Fibroblast of skin of scalp (primary cell): ENCODE measurements at regions not wholly inside any gene's neighbourhood (a gene's known extent, or its start where the extent isn't known, plus 50 kb on each side); places are given as distances from the start of the nearest gene placed in this dataset.
"Not testable (repeated sequence)": the region's sequence is repeated elsewhere in the genome, so short reads cannot be mapped to it uniquely, and the experiment has no call there.

Source experiments
- DNase-seq: peaks from one replicate; pipeline ENCODE4 v3.0.0-alpha.2; 2013

- peak; percentile 11 for DNase-seq
These were observed 344.3 kb upstream of the KCNH7 start for GRCh38 chr2:163182764-163183354.

GRCh38 chr2:163177592-163177991 is 339.0 kb upstream of the KCNH7 start:
- no peak for DNase-seq

- DNase-seq = no peak
These were observed 336.7 kb upstream of the KCNH7 start for GRCh38 chr2:163175294-163175693.

GRCh38 chr2:163173591-163173990 is 335.0 kb upstream of the KCNH7 start:
- DNase-seq = no peak

GRCh38 chr2:163171786-163172530 is 333.4 kb upstream of the KCNH7 start:
- DNase-seq = no peak

- peak; percentile 76 for DNase-seq
These were observed 319.4 kb upstream of the KCNH7 start for GRCh38 chr2:163157891-163158496.

- peak; percentile 27 for DNase-seq
These were observed 318.8 kb upstream of the KCNH7 start for GRCh38 chr2:163157411-163157810.

GRCh38 chr2:163155925-163156324 is 317.4 kb upstream of the KCNH7 start:
- DNase-seq = no peak

- DNase-seq = peak; percentile 29
These were observed 316.8 kb upstream of the KCNH7 start for GRCh38 chr2:163155279-163155883.

GRCh38 chr2:163142618-163143017 is 304.1 kb upstream of the KCNH7 start:
- no peak for DNase-seq

- no peak for DNase-seq
These were observed 300.4 kb upstream of the KCNH7 start for GRCh38 chr2:163138947-163139346.

- DNase-seq = no peak
These were observed 296.7 kb upstream of the KCNH7 start for GRCh38 chr2:163135256-163135655.

- no peak for DNase-seq
These were observed 295.0 kb upstream of the KCNH7 start for GRCh38 chr2:163133602-163134001.

GRCh38 chr2:163132850-163133249 is 294.3 kb upstream of the KCNH7 start:
- DNase-seq = peak; percentile 13

GRCh38 chr2:163132207-163132606 is 293.6 kb upstream of the KCNH7 start:
- DNase-seq = not testable (repeated sequence)

- no peak for DNase-seq
These were observed 285.0 kb upstream of the KCNH7 start for GRCh38 chr2:163123526-163123925.

- DNase-seq = no peak
These were observed 283.7 kb upstream of the KCNH7 start for GRCh38 chr2:163122257-163122656.

- DNase-seq = no peak
These were observed 282.9 kb upstream of the KCNH7 start for GRCh38 chr2:163121483-163121882.

GRCh38 chr2:163119966-163120365 is 281.4 kb upstream of the KCNH7 start:
- DNase-seq = no peak

GRCh38 chr2:163086940-163087339 is 248.4 kb upstream of the KCNH7 start:
- DNase-seq = no peak

GRCh38 chr2:163085366-163086024 is 246.9 kb upstream of the KCNH7 start:
- not testable (repeated sequence) for DNase-seq

GRCh38 chr2:163081754-163082153 is 243.2 kb upstream of the KCNH7 start:
- DNase-seq = no peak

GRCh38 chr2:163077241-163077640 is 238.7 kb upstream of the KCNH7 start:
- DNase-seq = no peak
